ENCODE measurements at regions not wholly inside any gene's neighbourhood (a gene's known extent, or its start where the extent isn't known, plus 50 kb on each side); places are given as distances from the start of the nearest gene placed in this dataset.

DNA sequence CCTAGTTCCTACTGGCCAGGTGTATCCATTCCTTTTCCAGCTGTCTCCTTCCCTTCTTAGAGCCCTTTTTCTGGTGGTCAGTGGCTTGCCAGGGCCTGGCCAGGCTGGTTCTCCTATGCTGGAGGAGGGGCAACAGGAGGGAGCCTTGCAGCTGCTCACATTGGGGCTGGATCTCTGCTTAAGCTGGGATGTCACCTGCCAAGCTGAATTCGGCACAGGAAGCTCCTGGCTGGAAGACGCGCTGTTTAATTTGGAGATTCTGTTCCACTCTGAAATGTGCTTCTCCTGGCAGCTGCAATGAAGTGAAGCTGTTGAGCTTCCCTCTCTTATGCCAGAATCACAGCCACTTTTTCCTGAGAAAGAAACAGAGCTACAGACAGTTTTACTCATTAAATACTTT, 56.0 kb upstream of the POU3F1 start:
- DNase-seq (ENCODE audit: low spot score), result no peak

DNA sequence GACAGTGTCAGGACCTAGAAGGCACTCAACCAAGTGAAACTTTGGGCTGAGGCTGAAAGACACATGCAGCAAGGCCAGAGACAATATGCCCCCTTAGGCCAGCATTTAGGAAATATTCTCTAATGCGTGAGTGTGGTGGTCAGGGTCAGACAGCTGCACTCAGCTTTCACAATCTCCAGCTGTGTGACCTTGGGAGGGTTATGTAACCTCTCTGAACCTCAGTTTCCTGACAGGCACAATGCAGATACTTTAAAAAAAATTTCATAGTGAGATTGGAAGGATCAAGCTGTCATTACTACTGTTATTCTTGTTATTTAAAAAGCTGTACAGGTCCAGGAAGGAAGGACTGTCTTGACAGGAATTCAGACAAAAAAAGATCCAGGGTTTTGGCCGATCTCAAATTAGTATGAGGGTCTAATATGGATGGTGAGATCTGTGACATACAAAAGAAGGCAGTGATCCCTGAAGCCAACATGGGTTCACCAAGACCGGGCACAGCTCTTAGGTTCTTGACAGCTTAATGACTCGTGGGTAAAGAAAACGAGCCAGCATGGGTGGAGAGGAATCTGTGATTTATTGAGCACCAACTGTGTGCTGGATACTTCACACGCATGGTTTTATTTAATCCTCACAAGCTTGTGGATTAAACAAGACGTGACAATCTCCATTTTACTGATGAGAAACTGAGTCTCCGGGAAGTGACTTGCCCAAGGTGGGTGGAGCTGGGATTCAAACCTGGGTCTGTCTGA, 54.6 kb upstream of the POU3F1 start:
- no peak for DNase-seq (ENCODE audit: low spot score)

DNA sequence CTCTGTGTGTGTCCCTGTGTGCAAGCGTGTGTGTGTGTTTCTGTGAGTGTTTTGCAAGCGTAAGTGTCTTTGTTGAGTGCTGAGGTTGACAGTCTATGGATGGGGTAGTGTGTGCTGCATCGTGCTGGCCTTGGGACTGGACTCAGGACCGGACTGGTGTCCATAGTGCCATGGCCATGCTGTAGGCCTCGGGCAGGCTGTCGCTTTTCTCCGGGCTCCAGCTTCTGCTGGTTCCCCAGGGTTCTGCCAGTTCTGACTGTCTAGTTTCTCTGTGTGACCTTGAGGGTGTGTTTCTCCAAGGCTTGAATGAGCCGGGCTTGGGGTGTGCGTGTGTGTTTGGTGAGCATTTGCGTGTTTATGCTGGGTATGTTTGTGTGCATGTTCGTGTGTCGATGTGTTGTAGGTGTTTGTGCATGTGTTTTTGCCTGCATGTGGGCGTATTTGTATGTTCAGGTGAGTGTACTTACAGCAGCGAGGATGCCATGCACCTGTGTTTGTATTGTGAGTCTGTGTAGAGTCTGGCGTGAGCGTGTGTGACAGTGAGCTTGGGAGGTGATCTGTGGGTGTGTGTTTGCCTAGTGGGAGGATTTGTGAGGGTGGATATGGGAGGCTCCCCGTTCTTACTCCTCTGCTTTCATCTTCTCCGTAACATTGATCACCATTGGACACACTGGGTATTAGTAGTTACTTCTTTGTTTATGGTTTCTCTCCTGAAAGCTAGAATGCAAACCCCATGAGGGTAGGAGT, 51.7 kb upstream of the POU3F1 start:
- no peak for DNase-seq (ENCODE audit: low spot score)

DNA sequence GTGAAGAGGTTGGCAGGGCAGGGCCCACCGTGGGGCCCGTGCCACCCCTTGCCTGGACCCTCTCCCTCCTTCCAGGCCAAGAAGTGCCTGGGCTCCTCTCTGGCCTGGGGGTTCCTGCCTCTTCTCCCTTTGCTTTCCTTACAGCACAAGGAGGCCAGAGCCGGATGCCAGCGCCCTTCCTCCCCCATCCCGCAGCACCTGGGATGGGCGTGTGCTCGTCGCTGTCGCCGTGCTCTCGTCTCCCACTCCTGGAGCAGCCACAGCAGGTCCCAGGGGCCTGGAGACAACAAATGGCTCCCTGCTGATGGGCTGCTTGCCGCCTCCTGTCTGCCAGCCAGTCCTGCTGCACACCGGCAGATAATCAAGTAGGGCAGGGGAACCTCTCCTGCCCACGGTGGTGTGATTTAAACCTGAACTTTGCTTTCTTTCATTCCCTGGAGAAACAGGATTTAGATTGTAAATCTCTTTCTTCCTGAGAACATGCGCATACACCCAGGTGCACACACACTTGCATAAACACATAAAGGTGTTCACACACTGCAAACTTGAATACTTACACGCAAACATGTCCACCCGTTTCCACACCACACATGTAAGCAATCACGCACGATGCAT, 50.8 kb upstream of the POU3F1 start:
- DNase-seq (ENCODE audit: low spot score), result no peak
